ENCODE measurements at regions not wholly inside any gene's neighbourhood (a gene's known extent, or its start where the extent isn't known, plus 50 kb on each side); places are given as distances from the start of the nearest gene placed in this dataset.

DNA sequence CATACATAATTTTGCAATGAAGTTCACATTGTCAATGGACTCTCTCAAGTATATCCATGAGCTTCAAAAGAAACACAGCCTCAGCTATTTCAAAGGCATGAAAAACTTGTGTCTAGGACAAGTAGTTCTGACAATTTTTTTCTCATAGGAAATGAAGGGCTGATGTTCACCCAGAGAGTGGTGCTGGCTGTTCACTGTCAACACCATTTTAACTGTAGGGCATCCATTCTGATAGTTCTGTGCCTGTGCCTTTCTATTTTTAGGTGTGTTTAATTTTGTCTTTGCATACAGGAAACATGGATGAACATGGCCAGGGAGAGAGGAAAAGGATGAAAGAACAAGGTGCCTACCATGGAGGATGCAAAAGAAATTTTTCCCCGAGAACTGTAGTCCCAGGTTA lies 135.3 kb upstream of the MAP9 start:
- no peak for DNase-seq

DNA sequence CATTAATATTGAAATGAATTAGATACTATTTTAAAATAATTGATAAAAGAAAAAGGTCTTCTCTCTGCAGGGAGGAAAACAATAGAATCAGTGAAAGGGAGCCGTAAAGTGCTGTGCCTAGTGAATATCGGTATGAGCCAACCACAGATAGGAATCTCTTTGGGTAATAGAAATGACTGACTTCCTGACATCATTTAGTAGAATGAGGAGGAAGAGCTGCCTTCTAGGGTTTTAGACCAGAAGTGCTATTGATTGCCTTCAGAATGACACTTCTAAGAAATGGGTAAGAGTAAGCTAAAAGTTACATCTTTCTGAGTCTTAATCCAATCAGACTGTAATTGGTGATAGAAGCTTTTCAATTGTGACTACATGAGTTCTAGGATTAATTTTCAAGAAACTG lies 134.0 kb upstream of the MAP9 start:
- no peak for DNase-seq

DNA sequence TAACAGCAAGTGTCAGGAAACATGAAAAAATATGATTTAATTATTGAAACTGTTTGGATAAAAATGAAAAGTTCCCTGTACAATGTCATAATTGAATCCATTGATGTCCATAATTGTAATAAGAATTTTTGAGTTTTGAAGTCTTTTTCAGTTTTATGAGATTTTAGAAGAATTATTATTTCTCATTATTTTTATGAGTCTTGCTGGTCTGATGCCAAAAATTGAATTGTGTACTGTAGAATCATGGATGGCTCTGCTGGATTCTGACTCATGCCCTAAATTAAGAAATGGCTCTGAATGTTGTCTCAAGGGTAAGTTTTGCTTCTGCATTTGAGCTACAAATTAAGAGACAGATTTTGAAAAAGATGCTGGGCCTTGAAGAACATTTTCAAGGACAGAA lies 132.8 kb upstream of the MAP9 start:
- no peak for DNase-seq

DNA sequence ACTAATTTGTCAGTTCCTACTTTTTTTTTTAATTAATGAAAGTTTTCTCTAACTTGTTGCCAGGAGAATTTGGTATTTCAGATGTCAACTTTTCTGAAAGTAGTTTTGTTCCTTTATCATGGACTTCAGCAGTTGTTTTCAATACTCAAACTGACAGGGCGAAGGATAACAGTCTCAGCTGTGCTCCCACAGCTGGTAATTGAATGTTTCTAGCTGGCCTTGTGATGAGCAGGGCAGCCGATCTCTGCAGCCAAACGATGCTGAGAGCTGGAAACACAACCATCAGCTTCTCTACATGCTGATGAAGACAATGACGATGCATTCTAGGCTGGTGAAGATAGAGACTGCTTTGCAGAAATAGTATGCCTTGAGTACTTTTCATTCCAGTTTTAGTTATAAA lies 130.0 kb upstream of the MAP9 start:
- no peak for DNase-seq

DNA sequence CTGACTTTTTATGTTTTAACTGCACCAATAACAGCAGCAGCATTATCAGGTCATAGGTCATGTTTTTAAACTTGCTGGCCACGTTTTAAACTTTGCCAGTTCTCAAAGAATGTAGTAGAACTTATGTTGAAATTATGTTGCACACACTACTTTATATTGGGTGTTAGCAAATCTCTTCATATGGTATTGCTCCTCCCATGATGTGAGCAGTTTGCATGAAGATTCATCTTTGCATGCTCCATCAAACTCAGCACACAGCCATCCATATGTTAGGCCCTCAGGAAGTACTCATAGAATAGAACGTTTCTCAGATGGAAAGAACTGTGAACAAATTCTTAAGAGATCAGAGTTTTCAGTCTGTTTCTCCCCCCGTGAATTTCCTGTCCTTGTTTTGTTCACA lies 128.6 kb upstream of the MAP9 start:
- DNase-seq: no peak

DNA sequence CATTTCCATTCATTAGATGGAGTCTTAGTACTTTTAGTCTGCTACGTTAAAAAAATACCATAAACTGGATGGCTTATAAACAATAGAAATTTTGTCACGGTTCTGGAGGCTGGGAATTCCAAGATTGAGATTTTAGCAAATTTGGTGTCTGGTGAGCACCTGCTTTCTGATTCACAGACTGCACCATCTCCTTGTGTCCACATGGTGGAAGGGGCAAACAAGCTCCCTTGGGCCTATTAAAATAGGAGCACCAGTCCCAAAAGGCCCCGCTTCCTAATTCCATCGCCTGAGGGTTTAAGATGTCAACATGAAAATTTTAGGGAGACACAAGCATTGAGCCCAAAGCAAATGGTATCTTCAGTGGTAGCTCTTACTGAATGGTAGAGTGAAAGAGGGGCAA lies 120.5 kb upstream of the MAP9 start:
- no peak for DNase-seq

DNA sequence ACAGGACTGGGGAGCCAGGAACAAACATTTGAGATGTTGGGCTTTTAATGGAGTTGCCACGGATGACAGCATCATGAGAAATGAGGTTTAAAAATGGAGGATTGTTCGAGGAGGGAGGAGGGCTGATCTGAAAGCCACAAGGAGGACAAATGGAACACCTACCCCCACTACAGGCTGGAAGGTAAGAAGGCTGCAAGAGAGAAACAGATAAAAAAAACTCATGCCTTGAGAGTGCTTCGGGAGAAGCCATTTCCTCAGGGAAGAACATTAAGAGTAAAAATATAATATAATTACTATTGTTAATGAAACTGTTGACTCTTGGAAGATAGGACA lies 119.5 kb upstream of the MAP9 start:
- DNase-seq: no peak

DNA sequence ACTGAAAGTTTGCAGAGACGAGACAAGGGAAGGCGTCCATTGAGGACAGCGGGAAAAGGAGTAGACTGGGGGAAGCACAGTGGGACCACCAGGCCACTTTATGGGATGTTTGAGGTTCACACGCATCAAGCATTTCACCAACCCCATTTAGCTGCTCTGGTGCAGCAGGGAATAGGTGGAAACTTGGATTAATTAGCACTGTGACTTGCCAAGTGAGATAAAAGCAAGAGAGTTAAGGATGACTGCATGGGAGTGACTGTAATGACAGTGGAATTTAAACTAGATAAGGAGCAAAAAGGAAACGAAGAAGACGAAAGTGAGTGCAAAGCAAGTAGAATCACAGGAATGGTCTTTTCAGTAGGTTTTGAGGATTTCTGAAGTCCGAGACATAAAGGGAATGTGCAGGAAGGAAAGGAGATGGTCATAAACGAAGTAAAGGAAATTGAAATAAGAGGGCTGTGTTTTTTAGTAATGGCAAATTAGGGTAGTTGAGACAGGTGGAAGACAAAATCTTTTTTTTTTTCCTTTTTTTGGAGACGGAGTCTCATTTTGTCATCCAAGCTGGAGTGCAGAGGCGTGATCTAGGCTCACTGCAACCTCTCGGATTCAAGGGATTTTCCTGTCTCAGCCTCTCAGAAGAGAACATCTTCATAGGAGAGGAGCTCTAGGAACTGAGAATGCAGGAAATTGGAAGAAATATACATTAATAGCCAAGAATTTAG lies 119.0 kb upstream of the MAP9 start:
- no peak for DNase-seq

DNA sequence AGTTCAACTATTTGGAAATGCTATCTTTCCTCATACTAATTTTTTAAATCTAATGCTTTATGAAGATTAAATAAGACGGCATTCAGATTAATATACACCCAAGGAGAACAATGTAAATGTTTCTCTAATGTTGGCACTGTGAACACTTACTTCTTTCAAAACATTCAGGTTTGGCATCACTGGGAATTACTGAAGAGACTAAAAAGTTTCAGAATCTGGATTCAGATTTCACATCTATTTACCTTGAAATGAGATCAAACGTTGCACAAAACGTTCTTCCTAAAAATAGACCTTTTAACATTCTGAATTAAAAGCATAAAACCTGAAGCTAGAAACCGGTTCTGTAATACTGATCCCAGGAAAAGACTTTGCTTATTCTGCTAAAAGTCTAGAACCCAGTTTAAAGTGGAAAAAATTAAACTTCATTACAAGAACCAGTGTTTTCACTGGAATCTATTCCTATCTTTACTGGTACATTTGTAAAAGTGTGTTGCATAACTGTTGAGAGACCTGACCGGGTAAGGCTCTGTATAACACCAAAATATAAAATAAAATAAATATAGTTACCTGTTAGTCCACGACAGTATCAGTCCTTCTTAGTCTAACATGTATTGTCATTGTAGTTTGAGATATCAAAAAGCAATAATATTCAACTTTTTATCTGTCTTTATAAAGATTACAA lies 117.4 kb upstream of the MAP9 start:
- no peak for DNase-seq

DNA sequence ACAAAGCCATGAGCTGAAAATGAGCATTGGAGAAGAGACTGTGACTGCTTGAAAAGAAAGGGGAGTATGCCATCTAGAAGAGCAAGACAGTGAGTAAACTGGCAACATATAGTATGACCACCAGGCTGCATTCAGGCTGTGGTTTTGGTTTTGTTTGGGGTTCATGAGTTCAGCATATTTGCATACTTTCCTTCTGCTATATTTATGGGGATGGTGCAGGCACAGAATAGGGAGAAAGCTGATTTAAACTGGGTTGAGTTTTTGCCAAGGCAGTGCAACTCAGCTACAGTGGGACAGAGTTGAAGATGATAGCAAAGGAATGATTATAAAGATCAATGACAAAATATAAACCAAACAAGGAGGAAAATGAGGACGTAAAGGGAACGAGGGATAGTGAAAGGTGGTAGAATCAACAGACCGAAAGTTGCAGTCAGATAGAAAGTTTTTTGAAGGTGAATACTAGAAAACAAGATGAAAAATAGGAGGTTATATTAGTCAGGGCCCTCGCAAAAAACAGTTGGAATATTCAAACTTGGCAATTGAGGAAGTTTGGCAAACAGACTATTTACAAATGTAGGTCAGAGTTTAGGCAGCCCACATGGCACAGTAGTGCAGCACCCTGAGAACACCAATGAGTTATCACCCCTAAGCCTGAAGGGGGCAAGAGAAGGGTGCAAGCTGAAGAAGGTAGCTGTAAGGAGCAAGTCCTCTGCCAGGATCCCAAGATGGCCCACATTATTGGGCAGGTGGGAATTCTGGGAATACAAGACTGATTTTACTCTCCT lies 114.8 kb upstream of the MAP9 start:
- no peak for DNase-seq

DNA sequence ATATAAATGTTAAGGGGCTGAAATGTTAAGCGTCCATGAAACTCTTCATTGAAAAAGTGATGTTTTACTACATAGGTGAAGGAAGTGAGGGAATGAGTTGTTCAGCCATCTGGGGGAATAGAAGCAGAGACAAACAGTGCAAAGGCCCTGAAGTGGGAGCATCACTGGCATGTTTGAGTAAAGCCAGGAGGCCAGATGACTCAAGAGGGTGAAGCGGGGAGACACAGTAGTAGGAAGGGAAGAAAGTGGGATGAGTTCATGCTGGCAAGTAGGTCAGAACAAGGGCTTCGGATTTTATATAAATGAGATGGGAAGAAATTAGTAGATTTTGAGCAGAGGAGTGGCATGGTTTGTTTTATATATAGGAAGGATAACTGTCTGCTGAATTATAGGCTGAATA lies 112.5 kb upstream of the MAP9 start:
- no peak for DNase-seq

DNA sequence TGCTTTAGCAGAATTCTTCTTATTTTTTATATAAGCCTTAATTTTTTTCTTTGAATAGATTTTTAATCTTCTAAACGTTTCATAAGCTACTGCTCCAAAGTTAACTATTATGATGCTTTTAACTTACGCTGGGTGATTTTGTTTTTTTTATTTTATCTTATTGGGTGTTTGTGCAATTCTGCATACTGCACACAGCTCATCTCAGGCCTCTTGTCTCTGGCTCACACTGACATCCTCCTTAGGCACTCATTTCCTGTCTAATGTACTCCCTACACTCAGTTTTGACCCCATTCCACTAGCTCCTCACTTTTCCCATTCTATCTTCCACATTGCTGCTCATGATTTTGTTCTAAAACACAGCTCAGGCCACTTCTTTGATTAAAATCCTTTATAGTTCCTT lies 111.9 kb upstream of the MAP9 start:
- DNase-seq: no peak

DNA sequence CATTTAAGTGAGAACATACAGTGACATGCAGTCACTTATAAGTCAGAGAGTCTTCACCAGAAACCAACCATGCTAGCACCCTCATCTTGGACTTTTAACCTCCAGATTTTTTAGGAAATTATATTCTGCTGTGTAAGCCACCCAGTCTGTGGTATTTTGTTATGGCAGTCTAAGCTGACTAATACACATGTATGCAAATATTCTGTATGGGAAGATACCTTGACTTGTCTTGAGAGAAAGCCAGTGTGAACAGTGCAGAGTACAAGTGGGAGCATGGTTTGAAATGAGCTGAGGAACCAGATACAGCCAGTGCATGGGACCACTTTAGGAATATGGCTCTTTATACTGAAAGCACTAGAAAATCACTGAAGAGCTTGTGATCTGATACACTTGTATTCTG lies 110.4 kb upstream of the MAP9 start:
- no peak for DNase-seq

DNA sequence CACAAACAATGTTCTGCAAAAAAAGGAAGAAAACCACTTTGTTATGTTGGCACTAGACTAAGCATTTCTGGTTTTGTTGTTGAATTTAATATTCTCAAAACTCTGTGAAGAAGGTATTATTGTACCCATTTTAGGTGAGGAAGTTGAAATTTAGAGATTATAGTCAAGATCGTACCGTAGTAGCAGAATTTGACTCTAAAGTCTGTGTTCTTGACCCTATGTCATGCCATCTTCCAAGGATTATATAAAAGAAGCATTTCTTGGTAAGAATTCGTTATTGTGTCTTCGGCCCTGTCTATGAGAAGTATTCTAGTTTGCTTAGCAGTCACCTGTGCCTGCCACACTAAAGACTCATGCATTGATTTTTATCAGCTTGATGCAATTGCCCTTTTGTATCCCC lies 104.4 kb upstream of the MAP9 start:
- no peak for DNase-seq

DNA sequence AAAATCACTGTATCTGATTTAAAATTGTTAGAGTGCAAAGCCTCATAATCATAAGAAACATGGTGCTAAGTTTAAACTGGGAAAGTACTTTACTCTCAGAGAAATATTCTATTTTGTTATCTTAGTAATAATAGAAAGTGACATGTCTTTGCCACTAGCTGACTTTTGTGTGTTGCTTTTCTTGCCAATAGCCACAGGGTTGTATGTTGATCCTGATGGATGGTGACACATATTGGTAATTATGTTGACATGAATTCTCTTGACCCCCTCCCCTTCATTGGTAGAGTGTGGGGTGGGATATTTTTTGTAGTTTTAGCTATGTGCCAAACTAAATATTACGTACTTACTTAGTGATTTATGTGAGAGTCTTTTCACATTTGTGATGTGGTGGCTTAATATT lies 103.1 kb upstream of the MAP9 start:
- DNase-seq: no peak

DNA sequence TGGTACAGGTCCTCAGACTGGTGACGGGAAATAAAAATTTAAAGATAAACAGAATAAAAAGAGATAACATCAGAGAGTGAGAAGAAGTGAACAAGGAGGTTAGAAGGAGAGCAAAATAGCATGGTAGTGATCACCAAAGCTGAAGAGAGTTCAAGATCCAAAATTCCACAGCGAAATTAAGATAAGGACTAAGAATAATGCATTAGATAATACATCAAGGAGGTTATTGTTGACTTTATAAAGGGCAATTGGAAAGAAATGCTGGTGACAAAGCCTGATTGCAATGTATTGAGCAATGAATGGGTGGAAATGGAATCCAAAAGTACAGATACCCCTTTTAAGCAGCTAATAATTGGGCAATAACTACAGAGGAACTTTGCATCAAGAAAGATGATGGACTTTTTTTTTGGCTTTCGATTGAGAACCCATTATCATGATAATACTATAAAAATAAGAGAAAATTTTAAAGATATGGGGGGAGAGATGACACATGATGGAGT lies 101.6 kb upstream of the MAP9 start:
- DNase-seq: no peak

DNA sequence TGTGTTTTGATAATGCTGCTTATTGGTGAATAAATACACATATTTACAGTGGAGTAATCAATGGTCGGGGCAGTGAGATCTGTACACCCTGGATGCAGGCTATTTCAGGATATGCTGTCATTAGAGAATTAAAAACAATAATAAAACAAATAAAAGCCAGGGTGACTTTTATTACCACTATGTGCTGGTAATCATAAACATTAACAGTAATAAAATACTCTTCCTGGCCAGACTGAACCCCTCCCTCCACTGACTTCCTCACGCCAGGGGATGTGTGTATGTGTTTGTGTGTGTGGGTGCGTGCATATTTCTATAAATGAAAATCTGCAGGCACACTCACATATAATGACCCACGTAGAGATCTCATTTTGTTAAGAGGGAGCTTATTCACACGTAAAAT lies 98.0 kb upstream of the MAP9 start:
- DNase-seq: no peak

DNA sequence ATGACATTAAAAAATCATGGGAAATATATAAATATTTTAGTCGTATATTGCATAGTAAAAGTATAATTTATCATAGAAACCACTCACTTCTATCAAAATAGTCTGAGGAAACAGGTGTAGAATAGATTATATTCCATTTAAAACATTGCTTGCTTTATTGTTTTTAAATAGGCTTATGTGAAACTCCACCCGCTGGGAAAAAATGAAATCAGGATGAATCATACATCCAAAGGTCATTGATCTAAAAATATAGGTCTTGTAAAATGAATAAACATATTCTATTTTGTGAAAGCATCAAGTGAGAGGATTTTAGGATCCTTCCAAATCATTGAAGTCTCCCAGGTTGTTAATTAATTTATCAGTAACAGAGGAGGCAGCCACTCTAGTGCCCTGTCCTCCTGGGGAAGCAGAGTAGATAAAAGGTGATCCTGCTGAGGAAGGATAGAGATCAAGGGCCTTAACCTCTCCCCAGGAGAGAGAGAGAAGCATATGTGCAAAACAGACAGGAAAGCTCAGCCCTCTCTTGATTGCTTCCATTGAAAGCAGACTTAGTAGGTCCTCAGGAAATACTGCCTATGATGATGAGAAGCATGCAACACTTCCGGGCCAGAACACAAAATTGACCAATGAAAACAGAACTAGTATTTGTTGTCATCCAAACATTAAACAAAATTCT lies 96.8 kb upstream of the MAP9 start:
- DNase-seq: no peak

DNA sequence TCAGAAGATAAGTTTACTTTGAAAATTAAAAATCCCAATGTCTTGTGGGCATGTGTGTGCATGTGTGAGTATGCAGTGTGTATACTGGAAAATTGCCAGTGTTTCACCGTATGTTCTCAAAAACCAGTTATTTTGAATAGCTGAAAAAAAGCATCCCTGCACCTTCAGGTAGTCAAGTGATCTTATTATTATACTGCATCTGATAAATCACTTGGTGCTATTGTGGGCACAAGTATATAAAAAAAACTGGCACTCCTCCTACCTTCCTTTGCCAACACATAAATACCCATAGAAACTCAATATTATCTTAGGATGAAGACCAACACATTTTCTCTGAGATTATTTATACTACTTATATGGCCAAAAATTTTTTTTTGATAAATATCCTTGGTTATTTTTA lies 91.5 kb upstream of the MAP9 start:
- no peak for DNase-seq

DNA sequence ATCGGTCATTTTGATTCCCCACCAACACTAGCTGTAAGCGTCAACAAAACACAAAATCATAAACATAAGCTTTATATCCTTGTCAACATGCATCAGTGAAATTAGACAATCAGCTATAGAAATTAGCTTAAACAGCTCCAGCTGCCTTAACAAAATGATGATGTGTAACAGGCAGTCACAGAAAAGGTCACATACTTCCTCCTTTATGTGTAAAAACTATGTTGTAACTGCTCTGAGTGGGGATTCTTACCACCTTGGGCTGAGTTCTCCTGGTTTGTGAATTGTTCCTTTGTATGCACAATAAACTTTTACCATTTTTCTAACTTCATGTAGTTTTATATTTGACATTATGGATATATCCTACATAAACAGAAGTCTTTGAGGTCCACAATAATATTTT lies 73.9 kb upstream of the MAP9 start:
- no peak for DNase-seq

DNA sequence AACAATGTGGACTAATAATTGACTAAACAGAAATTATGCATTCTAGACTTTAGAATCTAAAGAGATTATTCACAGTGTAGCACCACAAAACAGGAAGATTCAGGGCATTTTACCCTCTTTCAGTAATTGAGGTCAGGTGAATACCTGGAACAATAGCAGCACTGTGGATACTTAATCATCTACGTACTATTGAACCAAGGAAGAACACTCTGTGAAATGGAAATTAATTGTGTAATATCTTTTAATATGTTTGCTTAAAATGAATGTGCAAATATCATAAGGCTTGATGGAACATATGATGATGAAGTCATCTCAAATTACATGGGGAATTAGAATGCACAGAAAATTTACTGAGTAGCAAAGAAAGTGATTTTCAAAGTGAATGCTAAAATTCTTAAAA lies 68.5 kb upstream of the MAP9 start:
- no peak for DNase-seq

DNA sequence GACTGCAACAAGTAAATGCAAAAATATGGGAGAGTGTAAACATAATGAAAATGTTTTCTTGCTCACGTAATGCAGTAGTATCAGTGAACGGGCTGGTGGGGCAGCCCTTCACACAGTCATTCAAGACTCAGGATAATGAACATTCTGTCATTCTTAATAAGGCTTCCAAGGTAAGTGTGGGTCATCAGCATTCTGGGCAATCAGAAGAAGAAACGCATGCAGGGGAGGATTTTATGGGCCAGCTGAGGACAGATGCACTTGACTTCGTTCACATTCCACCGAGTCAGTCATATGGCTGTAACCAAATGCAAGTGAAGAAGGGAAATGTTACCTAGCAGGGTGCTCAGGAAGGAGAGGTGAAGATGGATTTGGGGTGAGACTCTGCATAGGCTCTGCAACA lies 68.0 kb upstream of the MAP9 start:
- no peak for DNase-seq

DNA sequence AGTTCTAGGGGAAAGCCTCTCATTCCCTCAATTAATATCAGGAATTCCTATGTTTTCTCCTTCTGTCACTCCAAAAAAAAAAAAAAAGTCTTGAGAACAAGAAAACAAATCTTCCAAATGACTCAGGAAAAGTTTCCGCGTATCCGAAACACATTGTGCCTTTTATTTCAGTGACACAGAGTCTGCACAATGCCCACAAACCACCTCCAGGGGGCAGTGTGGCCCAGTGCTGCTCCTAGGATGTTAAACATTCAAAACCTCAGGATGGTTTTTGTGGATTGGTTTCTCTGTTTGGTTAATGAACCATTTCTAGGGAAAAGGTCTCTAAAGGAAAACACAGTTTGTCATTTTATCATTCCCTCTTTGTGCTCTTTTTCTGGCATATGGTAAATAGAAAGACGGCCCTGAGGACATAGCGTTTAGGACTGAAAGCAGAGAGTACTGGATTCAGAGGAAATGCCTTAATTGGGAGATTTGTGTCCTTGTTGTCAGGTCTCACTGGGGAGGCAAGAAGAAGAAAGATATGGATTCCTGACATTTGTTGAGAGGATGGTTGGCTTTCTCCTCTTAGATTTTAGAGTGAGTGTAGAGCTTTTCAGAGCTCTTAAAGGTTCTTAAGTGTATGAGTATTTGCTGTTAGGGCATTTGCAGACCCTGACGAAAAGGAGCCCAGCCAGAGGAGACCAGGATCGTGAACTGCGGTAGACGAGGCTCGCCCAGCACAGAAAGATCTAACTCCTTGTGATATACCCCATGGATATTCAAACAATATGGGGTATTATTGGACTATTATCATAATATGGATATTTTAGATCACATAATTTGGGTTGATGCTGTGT lies 65.7 kb upstream of the MAP9 start:
- peak; percentile 24 for DNase-seq
